Loucy (cell line): ENCODE measurements at regions not wholly inside any gene's neighbourhood (a gene's known extent, or its start where the extent isn't known, plus 50 kb on each side); places are given as distances from the start of the nearest gene placed in this dataset.

Source experiments
- EZH2phosphoT487 ChIP-seq: fragments of 200-600 bp; IDR thresholded peaks from 2 replicates; pipeline ENCODE4 v1.6.1; 2018; ENCODE audit warnings: antibody characterized with exemption, mild to moderate bottlenecking, moderate library complexity, borderline replicate concordance
- TF ChIP-seq, protein P1 (sequence below): fragments of 200-600 bp; sonication (generic); conservative IDR thresholded peaks from 2 replicates; pipeline ENCODE4 v1.5.1; 2014; ENCODE audit warnings: mild to moderate bottlenecking, antibody characterized with exemption, low read length

DNA sequence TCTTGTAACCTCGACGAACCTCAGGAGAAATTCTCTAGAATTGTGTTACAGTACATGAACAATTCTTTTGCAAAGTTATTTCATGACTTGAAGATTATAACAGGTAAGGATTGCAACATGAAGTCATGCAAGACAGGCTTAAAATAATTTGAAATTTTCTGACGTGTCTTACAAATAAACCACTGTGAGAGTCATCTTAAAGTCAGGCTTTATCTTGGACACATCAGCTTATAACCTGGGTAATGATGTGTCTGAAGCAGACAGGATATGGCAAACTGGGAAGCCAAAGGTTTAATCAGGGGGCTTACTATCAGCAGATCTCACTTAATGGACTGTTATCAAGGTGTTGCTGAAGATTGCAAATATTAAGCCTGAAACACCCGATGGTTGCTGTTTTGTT lies 407.8 kb downstream of the KLF5 start:
- TF ChIP-seq, protein P1, sequence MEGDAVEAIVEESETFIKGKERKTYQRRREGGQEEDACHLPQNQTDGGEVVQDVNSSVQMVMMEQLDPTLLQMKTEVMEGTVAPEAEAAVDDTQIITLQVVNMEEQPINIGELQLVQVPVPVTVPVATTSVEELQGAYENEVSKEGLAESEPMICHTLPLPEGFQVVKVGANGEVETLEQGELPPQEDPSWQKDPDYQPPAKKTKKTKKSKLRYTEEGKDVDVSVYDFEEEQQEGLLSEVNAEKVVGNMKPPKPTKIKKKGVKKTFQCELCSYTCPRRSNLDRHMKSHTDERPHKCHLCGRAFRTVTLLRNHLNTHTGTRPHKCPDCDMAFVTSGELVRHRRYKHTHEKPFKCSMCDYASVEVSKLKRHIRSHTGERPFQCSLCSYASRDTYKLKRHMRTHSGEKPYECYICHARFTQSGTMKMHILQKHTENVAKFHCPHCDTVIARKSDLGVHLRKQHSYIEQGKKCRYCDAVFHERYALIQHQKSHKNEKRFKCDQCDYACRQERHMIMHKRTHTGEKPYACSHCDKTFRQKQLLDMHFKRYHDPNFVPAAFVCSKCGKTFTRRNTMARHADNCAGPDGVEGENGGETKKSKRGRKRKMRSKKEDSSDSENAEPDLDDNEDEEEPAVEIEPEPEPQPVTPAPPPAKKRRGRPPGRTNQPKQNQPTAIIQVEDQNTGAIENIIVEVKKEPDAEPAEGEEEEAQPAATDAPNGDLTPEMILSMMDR: no peak
- no peak for TF ChIP-seq EZH2phosphoT487
